ENCODE measurements at regions not wholly inside any gene's neighbourhood (a gene's known extent, or its start where the extent isn't known, plus 50 kb on each side); places are given as distances from the start of the nearest gene placed in this dataset.

DNA sequence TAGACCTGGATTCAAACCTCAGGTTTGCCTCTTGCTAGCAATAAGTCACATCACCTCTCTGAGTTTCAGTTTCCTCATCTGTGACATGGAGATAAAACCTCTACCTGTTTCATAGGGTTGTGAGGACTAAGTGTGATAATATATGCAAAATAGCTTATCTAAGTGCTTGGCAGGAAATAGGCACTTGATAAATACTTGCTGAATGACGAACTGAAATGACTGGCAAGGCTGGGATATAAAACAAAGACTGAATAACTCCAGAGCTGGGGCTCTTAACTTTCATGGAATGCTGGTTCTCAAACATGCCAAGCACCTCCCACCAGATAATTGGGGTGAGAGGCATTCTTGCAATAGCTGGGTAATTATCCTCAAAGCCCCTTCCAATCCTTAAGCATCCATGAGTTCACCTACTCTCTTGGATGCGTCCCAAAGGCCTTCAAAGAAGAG lies 87.6 kb downstream of the ADRB2 start:
- DNase-seq, result no peak

DNA sequence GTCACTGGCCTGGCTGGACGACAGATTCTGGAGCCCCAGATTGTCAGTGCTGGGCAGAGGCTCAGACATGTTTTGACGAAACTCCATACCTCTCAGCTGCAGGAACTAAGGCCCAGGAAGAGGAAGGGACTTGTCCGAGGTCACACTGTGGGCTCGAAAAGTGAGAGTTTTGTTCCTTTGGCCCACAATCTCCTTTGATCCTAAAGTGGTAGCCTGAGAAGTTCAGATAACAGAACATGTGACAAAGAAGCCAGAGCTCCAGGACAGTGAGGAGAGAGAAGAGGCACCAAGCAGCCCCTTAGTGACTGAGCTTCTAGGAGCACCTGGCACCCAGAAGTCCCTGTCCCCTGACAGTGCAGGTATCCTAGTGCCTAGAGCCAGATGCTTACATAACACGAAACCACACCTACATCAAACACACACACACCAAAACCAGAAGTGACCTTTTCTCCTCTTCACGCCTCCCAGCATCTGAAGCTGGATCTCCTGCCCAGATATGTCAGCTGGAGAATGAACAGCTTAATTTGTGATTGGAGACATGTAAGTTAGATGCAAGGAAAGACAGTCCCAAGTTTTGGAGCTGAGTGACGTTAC lies 88.9 kb downstream of the ADRB2 start:
- no peak for DNase-seq

DNA sequence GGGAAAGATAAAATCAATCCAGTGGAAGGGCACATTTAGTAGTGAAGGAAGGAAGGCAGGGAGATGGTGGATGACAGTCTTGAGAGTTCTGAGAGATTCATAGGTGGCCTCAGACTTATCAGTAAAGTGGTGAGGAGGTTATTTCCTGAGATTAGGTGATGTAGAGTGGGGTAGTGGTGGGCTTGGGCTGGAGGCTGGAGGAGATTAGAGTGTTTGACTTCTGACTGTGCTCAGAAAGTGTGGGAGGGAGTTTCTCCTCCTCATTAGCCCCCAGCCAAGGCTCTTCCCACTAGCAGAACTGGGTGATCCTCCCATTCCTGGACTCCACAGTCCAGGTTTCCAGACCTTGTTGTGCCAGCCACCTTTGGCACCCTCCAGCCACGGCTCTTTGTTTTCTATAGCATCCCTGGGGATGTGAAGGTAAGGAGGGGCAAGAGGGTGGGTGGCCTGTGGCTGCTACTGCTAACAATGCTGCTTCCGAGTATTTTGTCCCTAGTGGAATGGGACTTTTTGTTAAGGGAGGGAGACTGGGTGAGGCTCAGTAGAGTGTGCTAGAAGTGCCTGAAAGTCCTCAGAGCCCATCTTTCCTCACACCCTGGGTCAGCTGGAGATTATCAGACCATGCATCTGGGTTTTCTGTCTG lies 94.4 kb downstream of the ADRB2 start:
- no peak for DNase-seq

DNA sequence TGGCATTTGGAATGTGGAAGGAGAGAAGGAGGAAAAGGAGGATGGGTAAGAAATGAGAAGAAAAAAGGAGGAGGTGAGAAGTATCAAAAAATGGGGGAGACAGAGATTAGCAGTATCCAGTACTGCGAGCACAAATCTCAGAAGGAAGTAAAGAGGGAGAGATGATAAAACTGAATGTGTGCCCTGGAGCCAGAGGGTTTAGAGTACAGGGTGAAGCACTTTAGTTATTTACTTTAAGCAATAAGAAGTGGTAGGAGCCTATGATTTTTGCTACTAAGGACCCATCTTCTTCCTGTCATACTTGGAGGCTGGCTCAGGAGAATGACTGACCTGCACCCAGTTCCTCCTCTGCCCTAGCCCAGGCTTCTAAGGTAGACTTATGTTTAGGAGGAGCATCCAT lies 94.9 kb downstream of the ADRB2 start:
- DNase-seq, result no peak

DNA sequence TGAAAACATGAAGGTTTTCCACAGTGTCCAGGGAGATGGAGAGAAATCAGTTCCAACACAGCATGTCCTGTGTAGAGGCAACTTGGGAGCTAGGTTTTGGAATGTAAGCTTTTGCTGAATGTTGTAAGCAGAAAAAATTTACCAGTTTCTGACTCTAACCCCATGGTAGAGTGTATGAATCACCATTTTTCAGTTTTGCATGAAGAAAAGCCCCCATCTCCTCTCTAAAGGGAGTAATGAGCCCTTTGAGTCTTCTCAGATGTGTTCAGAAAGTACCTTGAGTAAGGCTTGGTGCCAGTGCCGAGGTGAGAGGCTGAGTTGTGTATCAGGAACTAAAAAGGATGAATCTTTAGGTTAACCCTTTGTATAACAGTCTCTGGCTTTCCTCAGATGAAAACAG lies 96.2 kb downstream of the ADRB2 start:
- no peak for DNase-seq

DNA sequence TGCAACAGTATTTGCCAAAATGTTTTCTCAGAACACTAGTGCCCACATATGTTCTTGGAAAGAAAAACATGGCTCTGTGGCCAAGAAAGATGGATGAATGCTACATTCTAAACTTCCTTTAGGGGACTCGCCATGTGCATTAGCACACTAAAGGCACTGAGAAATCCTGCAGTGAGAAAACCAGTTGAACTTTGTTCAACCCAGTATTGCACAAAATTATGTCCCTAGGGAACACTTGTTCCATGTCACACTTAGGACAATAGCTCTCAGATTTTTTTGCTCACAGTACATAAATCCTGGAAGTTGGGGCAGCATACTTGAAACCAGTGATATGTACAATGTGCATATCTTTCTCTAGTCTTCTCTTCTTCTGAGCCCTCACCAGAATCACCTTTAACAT lies 96.6 kb downstream of the ADRB2 start:
- no peak for DNase-seq

DNA sequence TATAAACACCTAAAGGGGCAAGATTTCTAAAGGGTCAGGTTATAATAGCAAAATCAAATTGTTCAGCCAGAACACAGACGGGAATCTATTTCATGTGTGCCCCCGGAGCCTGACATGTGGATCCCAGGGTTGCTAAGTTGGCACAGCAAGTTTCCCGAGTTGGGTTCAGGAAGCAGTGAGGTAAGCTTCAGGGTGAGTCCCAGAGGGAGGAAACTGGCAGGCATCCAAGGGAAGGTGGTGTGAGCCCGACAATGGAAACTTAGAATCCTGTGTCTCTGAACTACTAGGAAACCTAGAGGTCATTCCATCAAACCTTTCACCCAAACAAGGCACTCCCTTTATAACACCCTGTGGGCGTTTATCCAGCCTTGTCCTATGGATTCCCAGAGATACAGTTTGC lies 98.4 kb downstream of the ADRB2 start:
- no peak for DNase-seq

DNA sequence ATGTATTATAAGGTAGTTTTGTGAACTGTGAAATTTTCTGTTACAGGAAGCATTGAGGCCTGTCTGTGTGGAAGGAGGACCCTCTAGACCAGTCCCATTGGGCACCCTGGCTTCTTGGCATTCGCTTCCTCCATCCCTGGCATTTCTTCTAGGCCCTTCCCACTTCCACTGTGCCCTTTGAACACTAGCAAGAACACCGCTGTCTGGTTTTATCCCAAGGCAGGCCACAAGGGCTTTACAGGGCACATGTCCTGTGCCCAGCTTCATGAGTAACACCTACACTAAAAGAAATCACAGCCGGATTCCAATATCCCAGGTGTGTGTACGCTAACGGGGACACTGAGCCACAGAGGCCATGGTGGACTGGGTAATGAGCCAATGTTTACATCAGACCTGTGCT lies 99.8 kb downstream of the ADRB2 start:
- no peak for DNase-seq

DNA sequence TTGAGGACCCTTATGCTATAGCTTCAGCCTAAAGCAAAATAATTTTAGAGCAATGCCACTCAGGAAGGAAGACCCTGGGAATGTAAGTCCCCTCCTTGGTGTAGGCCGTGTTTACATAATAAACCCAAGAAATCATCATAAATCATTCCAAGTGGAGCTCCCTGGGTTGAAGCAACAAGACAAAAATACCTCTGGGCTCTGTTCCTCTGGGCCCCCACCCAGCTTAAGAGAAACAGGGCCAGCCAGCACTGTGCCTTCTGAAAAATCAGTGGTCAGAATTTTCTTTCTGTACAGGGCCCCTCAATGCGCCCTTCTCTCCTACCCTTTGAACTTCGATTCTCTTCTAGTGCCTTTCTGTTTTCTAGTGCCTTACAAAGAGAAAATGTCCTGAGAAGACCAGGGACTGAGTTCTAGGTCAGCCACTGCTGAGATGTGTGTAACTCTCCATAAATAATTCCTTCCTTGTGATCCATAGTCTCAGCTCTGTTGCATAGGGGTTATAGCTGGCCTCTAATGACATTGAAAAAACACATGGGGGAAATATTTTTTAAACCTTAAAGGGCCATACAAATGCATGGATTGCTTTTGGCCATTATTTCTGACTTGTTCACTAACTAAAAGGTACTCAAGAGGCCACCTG lies 101.0 kb downstream of the ADRB2 start:
- DNase-seq, result no peak

DNA sequence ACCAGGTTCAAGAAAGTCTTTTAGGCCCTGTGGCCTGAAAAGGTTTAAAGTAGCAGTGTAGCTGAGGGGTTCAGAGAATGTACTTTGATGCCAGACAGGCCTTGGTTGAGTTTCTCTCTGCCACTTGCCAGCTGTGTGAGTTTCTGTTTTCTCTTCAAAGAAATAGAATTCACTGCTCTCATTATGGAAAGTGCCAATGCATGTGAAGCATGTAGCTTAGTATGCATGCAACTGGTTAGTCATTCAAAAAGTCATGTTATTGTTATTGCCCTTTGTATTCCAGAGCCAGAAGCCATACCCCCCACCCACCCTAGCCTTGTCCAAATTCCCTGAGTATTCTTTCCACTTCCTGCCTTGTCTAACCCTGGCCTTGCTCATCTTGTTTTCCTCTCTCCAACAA lies 101.7 kb downstream of the ADRB2 start:
- no peak for DNase-seq

DNA sequence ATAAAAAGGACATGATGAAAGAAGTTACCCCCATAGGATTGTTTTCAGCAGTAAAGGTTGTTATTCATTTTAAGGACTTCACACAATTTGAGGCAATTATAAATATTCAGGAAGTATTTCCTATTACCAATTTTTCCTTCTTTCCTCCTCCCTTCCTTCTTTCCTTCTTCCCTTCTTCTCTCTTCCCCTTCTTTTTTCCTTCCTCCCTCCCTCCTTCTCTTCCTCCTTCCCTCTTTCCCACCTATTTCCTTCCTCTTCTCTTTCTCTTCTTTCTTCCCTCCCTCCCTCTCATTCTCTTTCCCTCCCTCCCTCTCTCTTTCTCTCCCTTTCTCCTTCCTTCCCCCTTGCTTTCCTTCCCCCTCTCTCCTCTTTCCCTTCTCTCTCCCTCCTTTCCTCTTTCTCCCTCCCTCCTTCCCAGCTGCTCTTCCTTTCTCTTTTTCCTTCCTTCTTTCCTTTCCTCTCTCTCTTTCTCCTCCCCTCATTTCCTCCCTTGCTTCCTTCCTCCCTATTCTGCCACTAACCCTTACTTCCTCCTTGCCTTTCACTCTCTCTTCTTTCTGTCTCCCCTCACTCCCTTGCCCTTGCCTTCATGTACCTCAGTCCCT lies 105.1 kb downstream of the ADRB2 start:
- no peak for DNase-seq

DNA sequence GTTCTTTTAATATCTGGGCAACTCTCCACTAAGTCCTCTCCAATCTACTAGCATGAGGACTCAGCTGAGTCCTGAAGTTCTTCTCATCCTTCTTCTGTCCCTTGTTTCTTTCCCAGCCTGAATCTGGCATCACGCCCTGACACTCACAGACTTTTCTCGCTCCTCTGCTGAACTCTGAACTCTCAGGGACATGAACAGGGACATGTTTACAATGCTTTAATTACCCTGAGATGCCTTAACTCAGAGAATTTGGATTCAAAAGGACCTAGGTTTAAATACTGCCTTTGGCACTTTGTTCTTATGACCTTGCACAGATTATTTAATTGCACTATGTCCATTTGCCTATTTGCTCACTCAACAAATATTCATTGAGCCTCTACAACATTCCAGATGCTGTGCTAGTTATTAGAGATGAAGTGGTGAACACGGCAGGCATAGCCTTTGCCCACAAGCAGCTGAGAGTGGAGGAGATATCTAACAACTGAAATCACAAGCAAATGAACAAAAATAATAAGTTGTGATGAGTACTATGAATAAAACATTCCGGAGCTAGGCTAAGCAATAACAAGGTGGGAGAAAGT lies 106.0 kb downstream of the ADRB2 start:
- DNase-seq, result no peak

DNA sequence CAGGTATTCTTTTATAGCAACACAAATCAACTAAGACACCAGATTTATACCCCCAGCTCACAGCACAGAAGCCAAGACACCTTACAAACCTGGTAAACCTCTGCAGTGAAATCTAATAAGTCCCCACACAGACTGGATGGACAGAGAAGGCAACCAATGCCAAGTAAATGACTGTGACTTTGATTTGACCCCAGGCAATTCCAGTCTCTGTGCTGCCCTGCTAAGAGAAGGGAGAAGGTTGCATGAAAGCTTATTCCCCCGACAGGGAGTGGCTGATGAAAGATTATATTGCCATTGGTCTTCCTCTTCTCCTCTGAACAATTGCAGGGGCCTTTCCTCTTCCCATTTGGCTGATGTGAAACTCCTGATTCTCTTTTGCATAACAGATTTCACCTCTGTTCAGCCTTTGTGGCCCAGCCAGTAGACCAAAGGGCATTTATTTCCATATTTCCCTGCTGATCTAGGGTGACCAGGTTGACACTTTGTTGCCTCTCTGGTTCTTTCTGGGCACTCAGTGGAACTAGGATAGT lies 107.6 kb downstream of the ADRB2 start:
- no peak for DNase-seq

DNA sequence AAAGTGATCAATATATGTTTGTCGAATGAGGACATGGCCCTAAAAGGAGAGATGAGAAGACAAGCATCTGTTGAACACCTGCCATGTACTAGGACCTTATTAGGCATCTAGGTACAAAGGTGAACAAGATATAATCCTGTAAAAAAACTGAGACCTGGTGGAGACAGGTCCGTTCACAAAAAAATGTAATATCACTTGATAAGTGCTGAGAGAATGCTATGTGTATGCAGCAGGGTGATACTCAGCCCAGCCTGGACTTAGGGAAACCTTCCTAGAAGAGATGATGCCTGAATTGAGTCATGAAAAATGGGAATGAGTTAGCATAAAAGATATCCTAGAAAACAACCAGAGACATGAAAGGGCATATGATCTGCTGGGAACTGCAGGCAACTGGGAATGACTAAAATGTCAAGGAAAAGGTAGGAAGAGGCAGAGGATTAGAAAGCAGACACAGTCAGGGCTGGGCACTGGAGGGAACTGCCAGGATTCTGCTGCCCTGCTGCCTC lies 108.5 kb downstream of the ADRB2 start:
- no peak for DNase-seq

DNA sequence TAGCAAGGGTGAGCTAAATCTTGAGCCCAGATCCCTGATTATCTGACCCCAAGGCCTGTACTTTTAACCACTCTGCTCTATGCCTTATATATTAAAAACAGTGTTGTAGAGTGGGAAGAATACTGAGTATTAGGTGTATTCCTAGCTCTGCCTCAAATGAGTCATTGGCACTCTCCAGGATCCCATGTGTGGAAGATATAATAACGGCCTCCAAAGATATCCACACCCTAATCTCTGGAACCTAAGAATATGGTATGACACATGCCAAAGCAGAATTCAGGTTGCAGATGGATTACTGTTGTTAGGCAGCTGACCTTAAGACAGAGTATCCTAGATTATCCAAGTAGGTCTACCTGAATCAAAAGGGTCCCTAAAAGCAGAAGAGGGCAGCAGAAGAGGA lies 110.8 kb downstream of the ADRB2 start:
- DNase-seq, result no peak

DNA sequence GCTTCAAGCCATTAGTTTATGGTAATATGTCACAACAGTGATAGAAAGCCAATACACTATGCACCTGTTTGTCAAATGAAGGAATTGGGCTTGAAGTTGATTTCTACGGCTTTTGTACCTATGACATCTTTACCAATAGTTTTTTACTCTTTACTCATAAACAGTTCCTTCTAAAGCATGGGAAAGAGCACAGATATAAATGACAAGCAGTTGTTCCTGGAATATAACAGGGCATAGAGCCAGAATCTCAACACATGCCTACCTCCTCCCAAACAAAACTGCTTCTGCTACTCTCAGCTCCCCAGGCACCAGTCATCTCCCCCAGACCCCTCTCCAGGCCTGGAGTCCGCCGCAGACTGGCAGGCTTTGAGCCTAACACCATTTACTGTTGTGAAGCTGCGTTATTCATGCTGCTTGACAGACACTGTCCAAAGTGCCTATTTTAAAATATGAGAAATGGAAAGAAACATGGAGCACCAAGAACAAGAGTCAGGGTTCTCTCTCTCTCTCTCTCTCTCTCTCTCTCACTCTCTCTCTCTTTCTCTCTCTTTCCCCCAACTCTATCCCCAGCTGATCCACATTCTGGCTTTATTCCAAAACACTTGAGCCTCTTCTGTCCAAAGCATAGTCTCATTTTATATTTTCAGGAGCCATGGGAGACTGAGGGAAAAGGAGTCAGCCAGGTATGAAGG lies 111.6 kb downstream of the ADRB2 start:
- no peak for DNase-seq

DNA sequence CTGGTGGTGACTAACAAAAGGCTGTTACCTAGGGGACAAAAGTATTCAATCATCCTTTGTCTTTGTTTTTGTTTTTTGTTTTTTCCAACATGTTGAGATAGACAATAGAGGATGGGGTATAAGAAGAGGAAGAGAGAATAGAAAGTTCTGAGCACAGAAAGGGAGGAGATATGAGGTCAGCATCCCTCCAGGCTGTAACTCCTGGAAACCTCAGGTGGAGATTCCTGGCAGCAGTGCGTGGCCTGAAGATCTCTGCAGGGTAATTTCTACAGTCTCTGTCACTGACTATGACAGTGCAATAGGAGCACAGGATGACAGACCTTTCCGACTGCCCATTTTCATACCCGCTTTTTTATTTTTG lies 112.1 kb downstream of the ADRB2 start:
- no peak for DNase-seq

DNA sequence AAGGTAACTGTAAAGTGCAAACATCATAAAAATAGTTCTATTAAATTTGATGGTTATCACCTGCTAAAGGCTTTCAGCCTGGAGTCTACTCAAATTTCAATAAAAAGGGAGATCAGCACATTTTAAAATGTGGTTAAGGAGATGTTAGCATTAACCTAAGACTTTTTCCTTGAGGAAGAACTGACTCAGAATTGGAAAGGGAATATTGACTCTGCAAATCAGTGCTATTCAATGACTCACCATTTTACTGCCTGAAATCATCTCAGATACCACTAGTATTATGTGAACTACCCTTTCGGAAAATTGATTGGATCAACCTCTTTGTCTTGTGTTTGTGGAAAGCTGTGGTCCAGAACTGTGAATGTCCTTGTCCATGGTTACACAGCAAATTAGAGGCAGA lies 113.3 kb downstream of the ADRB2 start:
- no peak for DNase-seq

DNA sequence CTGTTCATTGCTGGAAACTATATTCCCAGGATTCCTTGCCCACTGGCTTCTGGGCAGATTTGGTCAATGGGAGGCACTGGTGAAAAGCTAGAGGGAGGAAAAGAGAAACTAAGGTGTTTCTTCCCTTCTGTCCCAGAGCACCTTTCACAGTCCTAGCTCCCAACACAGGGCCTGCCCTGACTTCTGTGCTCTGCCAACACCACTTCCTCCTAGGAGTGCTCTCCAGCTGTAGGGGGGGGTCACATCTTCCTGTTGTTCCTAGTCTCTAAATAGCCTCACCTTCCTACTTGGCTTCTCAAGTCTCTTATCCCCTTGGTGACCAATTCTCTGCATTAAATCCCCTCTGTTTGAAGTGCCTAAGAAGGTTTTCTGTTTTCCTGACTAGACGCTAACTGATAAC lies 115.4 kb downstream of the ADRB2 start:
- DNase-seq, result no peak

DNA sequence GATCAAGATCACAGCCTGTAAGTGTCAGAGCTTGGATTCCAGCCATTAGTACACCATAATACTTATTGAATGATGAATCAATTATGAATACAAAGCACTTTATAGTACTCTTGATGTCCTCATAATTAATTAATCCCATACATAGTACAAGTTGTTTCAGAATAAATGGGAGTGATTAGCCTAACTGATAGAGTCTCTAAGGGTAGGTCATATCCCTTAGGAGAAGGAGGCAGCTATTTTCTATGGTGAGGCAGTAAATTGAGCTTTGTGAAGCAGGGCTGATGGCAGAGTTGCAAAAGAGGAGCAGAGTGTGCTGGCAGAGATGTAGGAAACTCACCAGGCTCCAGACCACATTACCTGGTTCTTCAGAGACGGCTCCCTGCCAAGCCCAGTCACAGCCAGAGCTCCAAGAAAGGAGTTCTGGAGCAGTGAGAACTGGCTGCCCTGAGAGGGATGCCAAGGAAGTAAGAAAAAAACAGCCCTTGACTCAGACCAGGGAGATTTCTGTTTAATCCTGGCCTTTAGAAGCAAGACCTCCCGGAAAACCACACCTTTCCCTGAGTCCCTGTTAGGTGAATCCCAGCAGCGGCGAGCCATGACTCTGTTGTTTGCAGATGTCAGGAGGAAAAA lies 112.9 kb downstream of the SH3TC2 start:
- peak; percentile 49 for DNase-seq

DNA sequence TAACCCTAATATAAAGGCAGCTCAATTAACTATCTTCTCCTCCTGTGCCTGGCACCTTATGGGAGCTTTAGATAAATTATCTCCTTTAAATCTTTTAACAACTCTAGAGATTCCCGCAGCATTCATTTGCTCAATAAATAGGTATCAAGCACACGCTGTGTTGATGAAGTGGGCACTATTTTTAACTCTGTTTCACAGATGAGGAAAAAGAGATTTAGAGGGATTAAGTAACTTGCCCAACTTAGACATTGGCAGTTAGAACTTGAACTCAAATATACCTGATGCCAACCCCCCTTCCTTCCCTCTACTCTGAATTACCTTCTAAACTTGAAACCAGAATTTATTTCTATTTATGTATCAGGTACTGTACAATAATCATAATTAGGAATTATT lies 112.4 kb downstream of the SH3TC2 start:
- no peak for DNase-seq

DNA sequence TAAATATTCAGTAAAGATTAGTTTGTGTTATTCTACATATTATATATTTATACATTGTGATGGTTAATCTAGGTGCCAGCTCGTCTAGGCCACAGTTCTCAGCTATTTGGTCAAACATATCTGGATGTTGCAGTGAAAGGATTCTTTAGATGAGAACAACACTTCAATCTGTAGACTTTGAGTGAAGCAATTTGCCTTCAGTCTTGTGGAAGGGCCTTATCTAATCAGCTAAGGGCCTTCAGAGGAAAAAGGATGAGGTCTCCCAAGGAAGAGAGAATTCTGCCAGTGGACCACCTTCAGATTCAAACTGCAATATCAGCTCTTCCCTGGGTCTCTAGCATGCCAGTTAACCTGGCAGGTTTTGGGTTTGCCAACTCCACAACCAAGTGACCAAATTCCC lies 112.0 kb downstream of the SH3TC2 start:
- DNase-seq, result no peak
